Fibroblast of the aortic adventitia (primary cell): ENCODE measurements at regions not wholly inside any gene's neighbourhood (a gene's known extent, or its start where the extent isn't known, plus 50 kb on each side); places are given as distances from the start of the nearest gene placed in this dataset.

Experiments used
- DNase-seq: peaks from one replicate; pipeline ENCODE4 v3.0.0-alpha.2; 2010; ENCODE audit warnings: low read depth
- H3K4me3 ChIP-seq: 2 replicates; pipeline ENCODE4 v1.5.1; 2011; ENCODE audit warnings: low read depth, mild to moderate bottlenecking, control low read depth, low read length, moderate library complexity
- CTCF ChIP-seq: IDR thresholded peaks from 2 replicates; pipeline ENCODE4 v1.5.1; 2011; ENCODE audit warnings: mild to moderate bottlenecking, low read length, control low read depth, inconsistent platforms; ENCODE audit not compliant: insufficient read depth

- no peak overlapping the region for H3K4me3 ChIP-seq
- DNase-seq = no peak
- TF ChIP-seq CTCF = no peak
Measured at GRCh38 chr5:4208537-4208936, 612.9 kb downstream of the IRX1 start.

- DNase-seq = no peak
- no peak for TF ChIP-seq CTCF
- no peak overlapping the region for H3K4me3 ChIP-seq
Measured at GRCh38 chr5:4208996-4209395, 613.4 kb downstream of the IRX1 start.

GRCh38 chr5:4212071-4212739 is 616.6 kb downstream of the IRX1 start:
- H3K4me3 ChIP-seq = no peak overlapping the region

GRCh38 chr5:4212981-4213819 is 617.6 kb downstream of the IRX1 start:
- DNase-seq = no peak
- TF ChIP-seq CTCF = no peak
- no peak overlapping the region for H3K4me3 ChIP-seq

More at GRCh38 chr5:4212071-4212739, 616.6 kb downstream of the IRX1 start:
- DNase-seq = no peak
- no peak for TF ChIP-seq CTCF

- TF ChIP-seq CTCF = no peak
- no peak overlapping the region for H3K4me3 ChIP-seq
Measured at GRCh38 chr5:4215143-4215542, 619.5 kb downstream of the IRX1 start.

GRCh38 chr5:4216142-4216541 is 620.5 kb downstream of the IRX1 start:
- no peak overlapping the region for H3K4me3 ChIP-seq
- no peak for TF ChIP-seq CTCF
- no peak for DNase-seq

More at GRCh38 chr5:4215143-4215542, 619.5 kb downstream of the IRX1 start:
- no peak for DNase-seq
